Fibroblast of lung (primary cell): ENCODE measurements at regions not wholly inside any gene's neighbourhood (a gene's known extent, or its start where the extent isn't known, plus 50 kb on each side); places are given as distances from the start of the nearest gene placed in this dataset.

Source experiments
- EZH2 ChIP-seq: IDR thresholded peaks from 2 replicates; pipeline ENCODE4 v1.5.1; 2012; ENCODE audit warnings: low read length, control low read depth, mild to moderate bottlenecking; ENCODE audit errors: missing control alignments
- TF ChIP-seq, protein P1 (sequence below), 2 donors: IDR thresholded peaks in 1 of 2; conservative IDR thresholded peaks in 1 of 2; 1 replicate in 1 of 2; 2 replicates in 1 of 2; pipeline ENCODE4 v1.5.1; 2011 to 2012; ENCODE audit warnings: low read length in 2 of 2, control low read depth in 1 of 2, inconsistent platforms in 1 of 2, low read depth in 1 of 2, mild to moderate bottlenecking in 1 of 2

DNA sequence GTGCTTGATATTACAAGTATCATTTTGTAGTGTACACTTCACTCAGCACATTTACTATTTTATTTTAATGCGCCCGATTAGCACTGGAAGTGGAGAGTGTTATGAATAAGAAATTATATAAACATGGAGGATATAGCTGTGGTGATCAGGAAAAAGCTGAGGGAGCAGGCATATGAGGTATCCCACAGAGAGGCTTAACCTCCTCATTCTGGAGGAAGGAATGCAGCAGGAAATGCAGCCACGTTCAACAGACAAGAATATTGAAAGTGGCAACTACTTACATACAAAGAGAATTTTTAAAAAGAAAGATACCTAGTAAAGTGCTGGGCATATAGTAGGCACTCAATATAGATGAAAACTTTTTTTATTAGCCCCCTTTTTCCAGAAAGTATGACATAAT, 166.0 kb upstream of the SATB1 start:
- TF ChIP-seq, protein P1, sequence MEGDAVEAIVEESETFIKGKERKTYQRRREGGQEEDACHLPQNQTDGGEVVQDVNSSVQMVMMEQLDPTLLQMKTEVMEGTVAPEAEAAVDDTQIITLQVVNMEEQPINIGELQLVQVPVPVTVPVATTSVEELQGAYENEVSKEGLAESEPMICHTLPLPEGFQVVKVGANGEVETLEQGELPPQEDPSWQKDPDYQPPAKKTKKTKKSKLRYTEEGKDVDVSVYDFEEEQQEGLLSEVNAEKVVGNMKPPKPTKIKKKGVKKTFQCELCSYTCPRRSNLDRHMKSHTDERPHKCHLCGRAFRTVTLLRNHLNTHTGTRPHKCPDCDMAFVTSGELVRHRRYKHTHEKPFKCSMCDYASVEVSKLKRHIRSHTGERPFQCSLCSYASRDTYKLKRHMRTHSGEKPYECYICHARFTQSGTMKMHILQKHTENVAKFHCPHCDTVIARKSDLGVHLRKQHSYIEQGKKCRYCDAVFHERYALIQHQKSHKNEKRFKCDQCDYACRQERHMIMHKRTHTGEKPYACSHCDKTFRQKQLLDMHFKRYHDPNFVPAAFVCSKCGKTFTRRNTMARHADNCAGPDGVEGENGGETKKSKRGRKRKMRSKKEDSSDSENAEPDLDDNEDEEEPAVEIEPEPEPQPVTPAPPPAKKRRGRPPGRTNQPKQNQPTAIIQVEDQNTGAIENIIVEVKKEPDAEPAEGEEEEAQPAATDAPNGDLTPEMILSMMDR (conservative IDR thresholded peaks at IDR 0.05 in 1 of 2, IDR thresholded peaks at IDR 0.05 in 1 of 2; ENCODE audit: low read depth in 1 of 2, low read length in 2 of 2) = no peak
- no peak for TF ChIP-seq EZH2
